Keratinocyte (primary cell): ENCODE measurements at regions not wholly inside any gene's neighbourhood (a gene's known extent, or its start where the extent isn't known, plus 50 kb on each side); places are given as distances from the start of the nearest gene placed in this dataset.

Experiments
- CTCF ChIP-seq, 3 experiments: IDR thresholded peaks in 1 of 3; conservative IDR thresholded peaks in 1 of 3; optimal IDR thresholded peaks in 1 of 3; 2 replicates in 2 of 3; 3 replicates in 1 of 3; pipeline versions ENCODE3 to v1.5.1; 2011; ENCODE audit warnings: low read length in 3 of 3, mild to moderate bottlenecking in 3 of 3, moderate library complexity in 2 of 3, control low read depth in 1 of 3, inconsistent platforms in 1 of 3; ENCODE audit not compliant: insufficient read depth in 2 of 3; ENCODE audit errors: extremely low read depth in 1 of 3
- EZH2 ChIP-seq: IDR thresholded peaks from one replicate; pipeline ENCODE4 v1.6.1; 2012; ENCODE audit warnings: inconsistent platforms, mild to moderate bottlenecking, low read length, moderate library complexity

GRCh38 chr2:15796167-15796942 lies 144.0 kb upstream of the MYCN start:
- TF ChIP-seq CTCF (optimal IDR thresholded peaks at IDR 0.05 in 1 of 3, IDR thresholded peaks at IDR 0.05 in 1 of 3, conservative IDR thresholded peaks at IDR 0.05 in 1 of 3; ENCODE audit: extremely low read depth in 1 of 3, insufficient read depth in 2 of 3, low read length in 3 of 3) (no peak), EZH2 (no peak)
